NT2/D1 (cell line): ENCODE measurements at regions not wholly inside any gene's neighbourhood (a gene's known extent, or its start where the extent isn't known, plus 50 kb on each side); places are given as distances from the start of the nearest gene placed in this dataset.

ENCODE experiments used
- DNase-seq: peaks from one replicate; pipeline ENCODE4 v3.0.0-alpha.2; 2011; ENCODE audit warnings: low read depth, low spot score
- H3K27me3 ChIP-seq: 2 replicates; pipeline ENCODE4 v1.6.0; 2011; ENCODE audit warnings: mild to moderate bottlenecking; ENCODE audit not compliant: insufficient read length, insufficient read depth
- H3K36me3 ChIP-seq: 2 replicates; pipeline ENCODE4 v1.6.1; 2011; ENCODE audit warnings: mild to moderate bottlenecking, low read length, mixed read lengths; ENCODE audit not compliant: insufficient read depth, insufficient read length
- H3K4me1 ChIP-seq: 2 replicates; pipeline ENCODE4 v1.5.1; 2011; ENCODE audit not compliant: insufficient read depth, insufficient read length
- H3K4me3 ChIP-seq: 2 replicates; pipeline ENCODE4 v1.5.1; 2011; ENCODE audit warnings: low read depth; ENCODE audit not compliant: insufficient read length
- H3K9ac ChIP-seq: 2 replicates; pipeline ENCODE4 v1.6.0; 2011; ENCODE audit warnings: low read depth; ENCODE audit not compliant: insufficient read length
- H3K9me3 ChIP-seq: 2 replicates; pipeline ENCODE4 v1.5.1; 2011; ENCODE audit warnings: mild to moderate bottlenecking, low read length; ENCODE audit not compliant: insufficient read depth
- SUZ12 ChIP-seq: IDR thresholded peaks from 2 replicates; pipeline ENCODE4 v1.6.1; 2011; ENCODE audit not compliant: insufficient read length, insufficient read depth; ENCODE audit errors: extremely low read depth
- YY1 ChIP-seq: IDR thresholded peaks from 2 replicates; pipeline ENCODE4 v1.6.1; 2011; ENCODE audit not compliant: insufficient read length, insufficient read depth
- ZNF274 ChIP-seq: IDR thresholded peaks from 2 replicates; pipeline ENCODE4 v1.6.1; 2011; ENCODE audit warnings: mild to moderate bottlenecking, low read depth, low read length

GRCh38 chr3:118692416-118692815 is 342.2 kb downstream of the IGSF11 start:
- H3K4me3 ChIP-seq, result no peak overlapping the region
- no peak for TF ChIP-seq SUZ12
- TF ChIP-seq YY1, result no peak
- no peak for TF ChIP-seq ZNF274
- H3K27me3 ChIP-seq, result no peaks in the 10 kb centered on the region
- no peaks in the 10 kb centered on the region for H3K36me3 ChIP-seq
- DNase-seq, result no peak
- no peaks in the 10 kb centered on the region for H3K9me3 ChIP-seq
- no peaks in the 10 kb centered on the region for H3K4me1 ChIP-seq
- H3K9ac ChIP-seq, result no peak overlapping the region

- H3K27me3 ChIP-seq, result no peaks in the 10 kb centered on the region
- H3K4me3 ChIP-seq, result no peak overlapping the region
- H3K9me3 ChIP-seq, result no peaks in the 10 kb centered on the region
- no peak overlapping the region for H3K9ac ChIP-seq
- no peak for TF ChIP-seq SUZ12
- TF ChIP-seq YY1, result no peak
- no peak for TF ChIP-seq ZNF274
- no peaks in the 10 kb centered on the region for H3K4me1 ChIP-seq
- DNase-seq, result no peak
- H3K36me3 ChIP-seq, result no peaks in the 10 kb centered on the region
Observed at GRCh38 chr3:118705487-118706219, 329.0 kb downstream of the IGSF11 start.

- Histone ChIP-seq H3K4me1 (no peaks in the 10 kb centered on the region), H3K9me3 (no peaks in the 10 kb centered on the region), H3K4me3 (no peak overlapping the region), H3K27me3 (no peaks in the 10 kb centered on the region), H3K9ac (no peak overlapping the region), H3K36me3 (no peaks in the 10 kb centered on the region)
- TF ChIP-seq YY1 (no peak), SUZ12 (no peak), ZNF274 (no peak)
- DNase-seq, result no peak
Observed at GRCh38 chr3:118707991-118708390, 326.7 kb downstream of the IGSF11 start.

- H3K9ac ChIP-seq, result no peak overlapping the region
- no peaks in the 10 kb centered on the region for H3K9me3 ChIP-seq
- H3K36me3 ChIP-seq, result no peaks in the 10 kb centered on the region
- no peak for TF ChIP-seq SUZ12
- no peak for TF ChIP-seq ZNF274
- TF ChIP-seq YY1, result no peak
- no peaks in the 10 kb centered on the region for H3K27me3 ChIP-seq
- no peak for DNase-seq
- H3K4me3 ChIP-seq, result no peak overlapping the region
- H3K4me1 ChIP-seq, result no peaks in the 10 kb centered on the region
Observed at GRCh38 chr3:118710532-118710931, 324.1 kb downstream of the IGSF11 start.

GRCh38 chr3:118713502-118714207 is 321.0 kb downstream of the IGSF11 start:
- Histone ChIP-seq H3K9me3 (no peaks in the 10 kb centered on the region), H3K27me3 (no peaks in the 10 kb centered on the region), H3K36me3 (no peaks in the 10 kb centered on the region), H3K4me1 (no peaks in the 10 kb centered on the region), H3K9ac (no peak overlapping the region), H3K4me3 (no peak overlapping the region)
- DNase-seq, result no peak
- TF ChIP-seq ZNF274 (no peak), YY1 (no peak), SUZ12 (no peak)

GRCh38 chr3:118714800-118715199 is 319.8 kb downstream of the IGSF11 start:
- no peaks in the 10 kb centered on the region for H3K36me3 ChIP-seq
- TF ChIP-seq YY1, result no peak
- TF ChIP-seq SUZ12, result no peak
- no peak for TF ChIP-seq ZNF274
- DNase-seq, result no peak
- peaks cover 9% of the 10 kb centered on the region for H3K9me3 ChIP-seq
- H3K27me3 ChIP-seq, result no peaks in the 10 kb centered on the region
- H3K9ac ChIP-seq, result no peak overlapping the region
- H3K4me3 ChIP-seq, result no peak overlapping the region
- H3K4me1 ChIP-seq, result no peaks in the 10 kb centered on the region

- DNase-seq, result no peak
- Histone ChIP-seq H3K36me3 (no peaks in the 10 kb centered on the region), H3K27me3 (no peaks in the 10 kb centered on the region), H3K4me1 (no peaks in the 10 kb centered on the region), H3K9ac (no peak overlapping the region), H3K9me3 (no peaks in the 10 kb centered on the region), H3K4me3 (no peak overlapping the region)
- no peak for TF ChIP-seq ZNF274
- no peak for TF ChIP-seq YY1
- TF ChIP-seq SUZ12, result no peak
Observed at GRCh38 chr3:118729546-118729945, 305.1 kb downstream of the IGSF11 start.
